ENCODE measurements at regions not wholly inside any gene's neighbourhood (a gene's known extent, or its start where the extent isn't known, plus 50 kb on each side); places are given as distances from the start of the nearest gene placed in this dataset.

GRCh38 chr2:8607606-8608005, 74.2 kb upstream of the ID2 start:
- H4K5ac ChIP-seq (ENCODE audit: insufficient read length, low read depth, low read length), result no peak overlapping the region
- no peak for DNase-seq
- no peak overlapping the region for H2AFZ ChIP-seq (ENCODE audit: low read length)
- Mint-ChIP-seq H3K4me1 (peaks cover 12 to 15% of the 10 kb centered on the region in 2 experiments), H3K9me3 (peaks cover 3 to 8% of the 10 kb centered on the region in 2 experiments; a peak in 4 of 5 replicates), H3K4me3 (no peak overlapping the region), H3K27ac (no peak overlapping the region; a peak in 1 of 7 replicates), H3K36me3 (ENCODE audit: insufficient read depth in 1 of 3, low read depth in 3 of 3) (peaks cover 0 to 7% (median 2%) of the 10 kb centered on the region in 3 experiments; a peak in 4 of 7 replicates), H3K27me3 (ENCODE audit: low read depth) (peaks cover 23% of the 10 kb centered on the region)
- no peak for TF ChIP-seq CTCF (conservative IDR thresholded peaks at IDR 0.05)
- H2BK120ac ChIP-seq (ENCODE audit: low read depth, low read length, poor library complexity, severe bottlenecking), result no peak overlapping the region
- no peak overlapping the region for H4K91ac ChIP-seq (ENCODE audit: insufficient read length, low read depth, low read length)
- H3K79me1 ChIP-seq (ENCODE audit: insufficient read depth, low read depth, low read length, poor library complexity, severe bottlenecking), result no peaks in the 10 kb centered on the region
- no peak overlapping the region for H4K8ac ChIP-seq (replicated peaks; ENCODE audit: insufficient read length, low read depth, low read length)
- no peak overlapping the region for H2BK12ac ChIP-seq (ENCODE audit: insufficient read length, low read depth, low read length)
- no peak overlapping the region for H3K9ac ChIP-seq (ENCODE audit: extremely low read depth, insufficient read length, low read length)
- no peak overlapping the region for H3K18ac ChIP-seq (ENCODE audit: insufficient read length, low read depth, low read length)
- H3K79me2 ChIP-seq (ENCODE audit: insufficient read depth, low read length), result no peaks in the 10 kb centered on the region
- H4K20me1 ChIP-seq (ENCODE audit: control insufficient read depth, insufficient read depth, insufficient read length), result no peaks in the 10 kb centered on the region
- no CpG with 5 or more reads among the region's 5 CpGs for WGBS (ENCODE audit: extremely low coverage, insufficient read length, low lambda C conversion rate)
- H3K9me3 ChIP-seq (ENCODE audit: control insufficient read depth, low read depth, low read length), result no peaks in the 10 kb centered on the region
- no peak overlapping the region for H2BK15ac ChIP-seq (ENCODE audit: low read depth, low read length)
- no peak overlapping the region for H2BK20ac ChIP-seq (ENCODE audit: low read depth, low read length, poor library complexity, severe bottlenecking)
- no peaks in the 10 kb centered on the region; the same call in 1 of the 2 replicates for H3K27me3 ChIP-seq (ENCODE audit: insufficient read depth, low read length)
- no peaks in the 10 kb centered on the region; the same call in 1 of the 2 replicates for H3K4me1 ChIP-seq (ENCODE audit: insufficient read depth, low read length)
- H2BK5ac ChIP-seq (ENCODE audit: insufficient read length, low read length), result no peak overlapping the region
- H3K4me2 ChIP-seq (ENCODE audit: insufficient read depth, insufficient read length, low read length), result no peak overlapping the region
- no peak overlapping the region for H3K27ac ChIP-seq (ENCODE audit: insufficient read length, low read depth, low read length)
- H3T11ph ChIP-seq (ENCODE audit: low read length), result no peak overlapping the region
- no peak overlapping the region for H3K56ac ChIP-seq (ENCODE audit: insufficient read length, low read depth, low read length)
- no peak overlapping the region for H3K23ac ChIP-seq (ENCODE audit: insufficient read length, low read depth, low read length)
- no peak overlapping the region for H2AK5ac ChIP-seq (ENCODE audit: insufficient read length, low read length)
- H3K23me2 ChIP-seq (ENCODE audit: insufficient read length, low read depth, low read length, poor library complexity, severe bottlenecking), result no peaks in the 10 kb centered on the region
- H3K4ac ChIP-seq (ENCODE audit: low read depth, low read length), result no peak overlapping the region
- H3K14ac ChIP-seq (ENCODE audit: insufficient read depth, low read length), result no peak overlapping the region

Data from H9 (cell line).